GM18511 (cell line): ENCODE measurements at regions not wholly inside any gene's neighbourhood (a gene's known extent, or its start where the extent isn't known, plus 50 kb on each side); places are given as distances from the start of the nearest gene placed in this dataset.
A peak's percentile ranks its signal among the peaks of the same experiment; 100 is the strongest.
"Not testable (repeated sequence)": the region's sequence is repeated elsewhere in the genome, so short reads cannot be mapped to it uniquely, and the experiment has no call there.

Source experiments
- ATAC-seq: cut with Tn5 transposase; IDR thresholded peaks from one replicate; pipeline ENCODE4 v1.9.1; 2021; ENCODE audit warnings: mild to moderate bottlenecking, moderate library complexity; ENCODE audit not compliant: unreplicated experiment

DNA sequence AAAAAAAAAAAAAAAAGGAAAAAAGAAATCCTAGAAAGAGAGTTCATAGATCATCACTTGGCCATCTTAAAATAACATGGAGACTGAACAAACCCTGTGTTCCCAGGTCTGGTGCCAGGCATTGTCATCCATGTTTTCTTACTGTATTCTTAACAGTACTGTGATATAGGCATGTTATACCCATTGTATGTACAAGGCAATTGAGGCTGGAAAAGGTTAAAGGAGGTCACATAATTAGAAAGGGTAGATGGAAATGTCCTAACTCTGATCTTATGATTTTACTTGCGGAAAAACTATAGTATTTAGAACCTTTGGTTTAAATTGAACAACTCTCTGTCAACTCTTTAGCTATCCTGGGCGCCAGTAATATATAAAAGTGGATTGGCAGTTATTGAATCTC lies 478.2 kb upstream of the RGS6 start:
- no peak for ATAC-seq

DNA sequence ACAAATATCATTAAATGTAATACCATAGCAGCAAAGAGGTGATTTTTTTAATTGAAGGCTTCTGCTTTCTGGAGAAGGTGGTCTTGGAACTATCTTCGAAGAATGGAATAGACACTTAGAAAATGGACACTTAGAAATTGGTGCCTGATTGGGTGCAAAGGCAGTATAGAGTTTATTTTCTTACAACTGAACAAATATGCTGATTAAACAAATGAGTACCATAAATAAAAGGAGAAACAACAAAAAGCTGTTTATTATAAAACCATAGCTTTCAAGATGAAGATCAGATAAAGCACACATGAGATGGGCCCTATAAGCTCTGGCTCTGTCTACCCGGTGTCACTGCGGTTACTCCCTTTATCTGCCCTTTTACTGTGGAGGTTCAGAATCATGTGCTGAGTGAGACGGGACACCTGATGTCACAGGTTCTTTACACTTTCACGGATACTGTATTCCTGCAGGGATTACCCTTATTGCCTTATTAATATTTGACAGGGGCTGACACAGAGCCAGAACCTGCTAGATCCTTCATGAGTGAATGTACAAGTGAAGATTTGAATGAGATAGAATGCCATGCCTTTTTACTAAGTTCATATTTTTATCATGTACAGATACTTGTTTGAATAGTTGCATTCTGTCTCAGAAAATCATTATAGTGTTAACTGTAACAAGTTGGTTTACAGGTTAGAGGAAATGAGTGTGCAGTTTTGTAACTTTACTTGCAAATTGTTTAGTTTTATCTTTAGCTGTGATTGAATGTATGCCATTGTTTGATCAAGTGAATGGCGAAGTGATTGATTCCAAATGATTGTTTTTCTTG lies 477.5 kb upstream of the RGS6 start:
- no peak for ATAC-seq

- no peak for ATAC-seq
Observed at GRCh38 chr14:71460091-71460490, 472.1 kb upstream of the RGS6 start.

GRCh38 chr14:71461617-71462016 lies 470.6 kb upstream of the RGS6 start:
- ATAC-seq, result not testable (repeated sequence)

GRCh38 chr14:71463807-71464206 lies 468.4 kb upstream of the RGS6 start:
- ATAC-seq, result no peak

GRCh38 chr14:71464840-71465239 lies 467.4 kb upstream of the RGS6 start:
- no peak for ATAC-seq

DNA sequence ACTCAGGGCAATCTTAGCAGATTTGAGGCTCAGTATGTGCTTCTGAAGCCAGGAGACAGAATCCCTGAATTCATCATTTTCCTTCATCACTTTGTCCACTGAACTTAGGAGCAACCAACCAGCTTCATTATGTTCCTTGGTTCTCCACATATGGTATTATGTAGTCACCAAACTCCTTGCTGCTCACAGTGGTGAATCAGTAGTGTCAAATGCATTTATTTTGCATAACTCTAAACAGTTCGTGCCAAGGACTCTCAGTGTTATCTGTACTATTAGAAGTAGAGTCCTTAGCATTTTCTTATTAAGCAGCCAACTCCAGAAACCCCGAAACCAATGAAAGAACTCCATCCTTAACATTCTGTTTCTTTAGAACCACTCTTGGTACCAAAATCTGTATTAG lies 466.9 kb upstream of the RGS6 start:
- no peak for ATAC-seq

GRCh38 chr14:71466251-71466650 lies 466.0 kb upstream of the RGS6 start:
- ATAC-seq, result no peak

DNA sequence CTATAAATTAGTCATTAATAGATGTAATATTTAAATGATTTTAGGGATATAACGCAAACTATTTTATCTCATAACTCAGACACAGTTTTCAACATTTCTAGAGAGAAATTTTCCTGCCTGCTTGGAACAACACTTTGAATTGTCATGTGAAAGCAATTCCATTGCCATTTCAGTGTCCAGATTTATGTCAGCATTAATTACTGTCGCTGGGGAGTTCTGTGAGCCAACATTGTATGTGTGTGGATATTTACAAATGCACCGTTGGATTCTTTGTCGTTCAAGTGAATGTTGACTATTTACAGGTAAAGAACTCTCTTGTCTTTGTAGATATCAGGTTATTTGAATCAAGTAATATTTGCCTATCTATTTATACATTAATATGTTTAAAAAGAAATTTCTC lies 465.3 kb upstream of the RGS6 start:
- no peak for ATAC-seq

DNA sequence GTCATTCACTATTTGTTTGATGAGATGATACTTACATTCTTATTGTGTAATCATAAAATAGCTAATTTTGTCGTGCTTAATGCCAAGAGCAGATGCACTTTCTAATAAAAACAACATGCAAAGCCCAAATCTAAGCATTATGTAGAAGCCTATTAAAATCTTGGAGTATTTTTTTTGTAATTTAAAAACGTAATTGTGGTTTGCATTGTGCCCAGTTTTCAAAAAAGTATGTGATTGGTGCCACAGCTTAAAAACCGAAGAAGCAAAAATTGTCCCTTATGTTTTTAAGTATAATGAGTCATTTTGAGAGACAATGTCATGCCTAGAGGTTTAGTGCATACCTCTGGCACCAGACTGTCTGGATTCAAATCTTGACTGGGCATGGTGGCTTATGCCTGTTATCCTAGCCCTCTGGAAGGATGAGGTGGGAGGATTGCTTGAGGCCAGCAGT lies 464.8 kb upstream of the RGS6 start:
- ATAC-seq, result no peak

GRCh38 chr14:71468701-71469100 lies 463.5 kb upstream of the RGS6 start:
- no peak for ATAC-seq

GRCh38 chr14:71469643-71470335 lies 462.4 kb upstream of the RGS6 start:
- ATAC-seq, result no peak

DNA sequence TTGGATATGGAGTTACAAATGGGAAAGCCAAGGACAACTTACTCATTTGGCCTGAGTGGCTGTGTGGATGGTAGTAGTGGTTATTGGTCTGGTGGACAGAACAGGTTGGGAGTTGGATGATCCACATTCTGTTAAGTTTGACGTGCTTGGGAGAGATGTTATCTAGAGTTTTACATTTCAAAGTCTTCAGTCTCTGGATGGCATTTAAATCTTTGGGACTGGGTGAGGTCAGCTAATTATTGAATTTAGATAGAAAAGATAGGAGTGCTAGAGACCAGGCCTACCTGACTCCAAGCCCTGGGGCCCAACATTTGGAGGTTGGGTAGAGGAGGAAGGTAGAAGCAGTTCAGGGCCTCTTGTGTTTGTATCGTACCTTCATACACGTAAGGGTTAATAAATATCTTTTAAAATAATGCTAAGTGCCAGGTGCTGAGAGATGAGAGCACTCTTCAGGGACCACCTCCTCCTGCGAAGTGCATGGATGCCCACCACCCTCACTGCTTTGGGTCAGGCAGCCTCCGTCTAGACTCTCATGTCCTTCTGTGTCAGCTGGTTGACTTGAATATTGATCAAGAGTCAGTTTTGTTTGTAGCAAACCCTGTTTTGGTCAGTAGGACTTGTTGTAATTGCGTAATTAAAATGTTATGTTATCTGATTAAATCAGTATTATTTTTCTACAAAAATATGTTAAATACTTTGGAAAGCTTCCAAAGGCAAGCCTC lies 460.4 kb upstream of the RGS6 start:
- no peak for ATAC-seq

GRCh38 chr14:71472356-71473340 lies 459.6 kb upstream of the RGS6 start:
- ATAC-seq, result peak; percentile 73

DNA sequence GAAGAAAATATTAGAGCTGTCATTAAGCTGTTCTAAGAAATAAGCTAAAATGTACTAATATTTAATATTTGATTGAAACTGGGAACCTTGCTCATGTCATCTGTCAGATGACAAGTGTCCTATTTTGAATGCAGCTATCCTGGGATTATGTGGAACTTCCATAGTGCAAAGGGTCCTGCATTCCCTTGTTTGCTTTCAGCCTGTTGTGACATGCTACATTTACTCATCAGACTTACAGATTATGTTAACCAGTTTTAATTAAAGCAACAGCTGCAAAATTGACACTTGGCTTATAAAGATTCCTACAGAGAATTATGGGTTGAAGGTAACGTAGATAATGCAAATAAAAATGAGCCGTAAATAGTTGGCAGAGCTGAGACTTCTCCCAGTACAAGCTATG lies 458.4 kb upstream of the RGS6 start:
- no peak for ATAC-seq

DNA sequence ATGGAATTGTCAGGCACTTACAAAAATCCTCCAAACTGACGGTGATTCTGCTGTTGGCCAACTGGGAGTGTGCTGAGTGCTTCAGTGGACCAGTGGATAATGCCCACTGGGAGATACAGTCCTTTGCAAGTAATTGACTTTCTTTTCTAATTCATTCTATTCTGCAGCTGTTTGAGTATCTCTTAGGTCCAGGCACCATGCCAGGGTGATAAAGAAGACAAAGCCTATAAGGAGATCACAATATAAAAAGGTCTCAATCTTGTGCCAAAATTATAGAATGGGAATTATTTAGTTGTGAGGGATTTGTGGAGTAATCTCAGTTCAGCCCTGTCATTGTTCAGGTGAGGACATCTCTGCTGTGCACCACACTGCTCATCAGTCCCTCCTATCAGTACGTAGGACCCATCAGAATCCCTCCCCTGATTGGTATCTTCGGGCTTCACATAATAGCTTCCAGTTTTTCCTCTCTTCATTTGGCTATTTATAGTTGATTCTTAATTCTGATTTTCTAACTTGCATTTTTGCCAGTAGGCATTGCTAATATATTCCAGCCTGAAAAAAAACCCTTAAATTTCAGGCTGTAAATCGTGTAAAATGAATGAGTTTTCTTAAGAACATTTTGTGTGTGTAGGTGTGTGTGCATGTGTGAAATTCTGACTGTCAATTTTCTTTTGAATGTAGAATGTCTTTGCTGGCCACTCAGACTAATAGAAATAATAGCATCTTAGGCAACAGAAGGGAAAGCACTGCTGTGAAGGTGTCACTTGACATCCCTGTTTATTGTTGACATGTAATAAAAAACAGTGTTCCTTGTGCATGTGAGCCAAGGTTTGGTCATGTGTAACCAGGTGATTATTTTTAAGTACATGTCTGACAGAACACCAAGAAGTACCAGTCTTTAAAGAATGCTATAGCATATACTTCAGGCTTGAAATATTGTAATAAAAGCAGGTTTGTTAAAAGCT lies 457.6 kb upstream of the RGS6 start:
- no peak for ATAC-seq

GRCh38 chr14:71475916-71476315 lies 456.3 kb upstream of the RGS6 start:
- ATAC-seq, result no peak

GRCh38 chr14:71478542-71478941 lies 453.7 kb upstream of the RGS6 start:
- ATAC-seq, result no peak

GRCh38 chr14:71481021-71481654 lies 451.1 kb upstream of the RGS6 start:
- ATAC-seq, result no peak
